ENCODE measurements at regions not wholly inside any gene's neighbourhood (a gene's known extent, or its start where the extent isn't known, plus 50 kb on each side); places are given as distances from the start of the nearest gene placed in this dataset.

GRCh38 chr10:2222631-2223030, 485.3 kb upstream of the ADARB2 start:
- Histone ChIP-seq H3K4me1 (no peaks in the 10 kb centered on the region), H3K27ac (no peak overlapping the region), H3K27me3 (no peaks in the 10 kb centered on the region), H3K36me3 (no peaks in the 10 kb centered on the region), H3K4me3 (no peak overlapping the region), H3K9me3 (no peaks in the 10 kb centered on the region)
- TF ChIP-seq POLR2AphosphoS5 (IDR thresholded peaks at IDR 0.05; ENCODE audit: insufficient read depth in 1 of 2, low read depth in 1 of 2) (no peak), POLR2A (IDR thresholded peaks at IDR 0.05) (no peak), CTCF (IDR thresholded peaks at IDR 0.05) (no peak)
- DNase-seq (ENCODE audit: extremely low spot score in 2 of 2) = no peak
- intact Hi-C loops (cut with DNase I) = no loop called here

GRCh38 chr10:2214805-2215204, 477.5 kb upstream of the ADARB2 start:
- Histone ChIP-seq H3K27me3 (no peaks in the 10 kb centered on the region), H3K4me3 (no peak overlapping the region), H3K9me3 (no peaks in the 10 kb centered on the region), H3K27ac (no peak overlapping the region), H3K4me1 (no peaks in the 10 kb centered on the region), H3K36me3 (no peaks in the 10 kb centered on the region)
- no peak for TF ChIP-seq CTCF (IDR thresholded peaks at IDR 0.05)
- no peak for TF ChIP-seq POLR2A (IDR thresholded peaks at IDR 0.05)
- no peak for TF ChIP-seq POLR2AphosphoS5 (IDR thresholded peaks at IDR 0.05; ENCODE audit: insufficient read depth in 1 of 2, low read depth in 1 of 2)
- DNase-seq (ENCODE audit: extremely low spot score in 2 of 2) = no peak
- intact Hi-C loops (cut with DNase I) = no loop called here

GRCh38 chr10:2214092-2214491, 476.8 kb upstream of the ADARB2 start:
- Histone ChIP-seq H3K27ac (no peak overlapping the region), H3K36me3 (no peaks in the 10 kb centered on the region), H3K4me1 (no peaks in the 10 kb centered on the region), H3K27me3 (no peaks in the 10 kb centered on the region), H3K9me3 (no peaks in the 10 kb centered on the region), H3K4me3 (no peak overlapping the region)
- no peak for TF ChIP-seq CTCF (IDR thresholded peaks at IDR 0.05)
- TF ChIP-seq POLR2AphosphoS5 (IDR thresholded peaks at IDR 0.05; ENCODE audit: insufficient read depth in 1 of 2, low read depth in 1 of 2) = no peak
- DNase-seq (ENCODE audit: extremely low spot score in 2 of 2) = no peak
- intact Hi-C loops (cut with DNase I) = no loop called here

GRCh38 chr10:2212244-2212834, 475.0 kb upstream of the ADARB2 start:
- no peaks in the 10 kb centered on the region for H3K4me1 ChIP-seq
- no peaks in the 10 kb centered on the region for H3K36me3 ChIP-seq
- intact Hi-C loops (cut with DNase I) = no loop called here
- H3K4me3 ChIP-seq = no peak overlapping the region
- no peaks in the 10 kb centered on the region for H3K27me3 ChIP-seq
- no peak overlapping the region for H3K27ac ChIP-seq
- DNase-seq (ENCODE audit: extremely low spot score in 2 of 2) = no peak
- no peaks in the 10 kb centered on the region for H3K9me3 ChIP-seq
- TF ChIP-seq POLR2AphosphoS5 (IDR thresholded peaks at IDR 0.05; ENCODE audit: insufficient read depth in 1 of 2, low read depth in 1 of 2) (no peak), CTCF (IDR thresholded peaks at IDR 0.05) (no peak), POLR2A (IDR thresholded peaks at IDR 0.05) (no peak)

GRCh38 chr10:2210088-2210487, 472.8 kb upstream of the ADARB2 start:
- DNase-seq (ENCODE audit: extremely low spot score in 2 of 2) = no peak
- TF ChIP-seq CTCF (IDR thresholded peaks at IDR 0.05) = no peak
- TF ChIP-seq POLR2AphosphoS5 (IDR thresholded peaks at IDR 0.05; ENCODE audit: insufficient read depth in 1 of 2, low read depth in 1 of 2) = no peak
- TF ChIP-seq POLR2A (IDR thresholded peaks at IDR 0.05) = no peak
- intact Hi-C loops (cut with DNase I) = no loop called here
- Histone ChIP-seq H3K27me3 (no peaks in the 10 kb centered on the region), H3K36me3 (no peaks in the 10 kb centered on the region), H3K27ac (no peak overlapping the region), H3K4me3 (no peak overlapping the region), H3K9me3 (no peaks in the 10 kb centered on the region), H3K4me1 (no peaks in the 10 kb centered on the region)
